Natural killer cell (primary cell): ENCODE measurements at regions not wholly inside any gene's neighbourhood (a gene's known extent, or its start where the extent isn't known, plus 50 kb on each side); places are given as distances from the start of the nearest gene placed in this dataset.

Experiments used
- ATAC-seq, 3 donors: fragments of 150-1000 bp in 2 of 3; fragments of 200-7000 bp in 1 of 3; cut with Tn5 transposase; 1 replicate in 1 of 3; 2 replicates in 2 of 3; pipeline ENCODE4 v1.10.0; 2021; ENCODE audit warnings: mild to moderate bottlenecking in 2 of 3, moderate library complexity in 2 of 3
- DNase-seq, 2 donors: peaks; one replicate each; pipeline versions ENCODE4 v3.0.0 to v3.0.0-alpha.2; 2013 to 2021; ENCODE audit warnings: mixed read lengths in 1 of 2
- H3K27ac ChIP-seq: one replicate; pipeline ENCODE4 v1.5.1; 2013; ENCODE audit warnings: mild to moderate bottlenecking, low read length
- H3K27me3 ChIP-seq: one replicate; pipeline ENCODE4 v1.6.1; 2013; ENCODE audit warnings: low read length; ENCODE audit not compliant: control insufficient read depth, insufficient read depth
- H3K36me3 ChIP-seq: one replicate; pipeline ENCODE4 v1.6.1; 2013; ENCODE audit warnings: low read length; ENCODE audit not compliant: control insufficient read depth, insufficient read depth
- H3K4me1 ChIP-seq: one replicate; pipeline ENCODE4 v1.6.1; 2013; ENCODE audit warnings: low read length; ENCODE audit not compliant: control insufficient read depth, insufficient read depth
- H3K4me3 ChIP-seq: one replicate; pipeline ENCODE4 v1.5.1; 2013; ENCODE audit warnings: low read length
- H3K9me3 ChIP-seq: one replicate; pipeline ENCODE4 v1.6.1; 2013; ENCODE audit warnings: low read length; ENCODE audit not compliant: control insufficient read depth, insufficient read depth
- H3K27ac Mint-ChIP-seq, 2 donors: one replicate each; pipeline ENCODE4 v1.8.0; 2022; ENCODE audit warnings: mild to moderate bottlenecking in 2 of 2, mixed read lengths in 2 of 2, moderate library complexity in 1 of 2
- H3K27me3 Mint-ChIP-seq, 2 donors: one replicate each; pipeline ENCODE4 v1.8.0; 2022; ENCODE audit warnings: low read depth in 2 of 2, mixed read lengths in 2 of 2
- H3K36me3 Mint-ChIP-seq: one replicate; pipeline ENCODE4 v1.8.0; 2022; ENCODE audit warnings: mixed read lengths
- H3K4me1 Mint-ChIP-seq, 2 donors: one replicate each; pipeline ENCODE4 v1.8.0; 2022; ENCODE audit warnings: mixed read lengths in 2 of 2
- H3K4me3 Mint-ChIP-seq: one replicate; pipeline ENCODE4 v1.8.0; 2022; ENCODE audit warnings: mild to moderate bottlenecking, moderate library complexity, mixed read lengths
- H3K9me3 Mint-ChIP-seq, 2 donors: one replicate each; pipeline ENCODE4 v1.8.0; 2022; ENCODE audit warnings: mixed read lengths in 2 of 2
- WGBS: methylation state at CpG from one replicate; pipeline ENCODE4 v1.1.7; 2013; ENCODE audit warnings: missing lambda C conversion rate; ENCODE audit not compliant: insufficient coverage; 5-methylcytosine and 5-hydroxymethylcytosine counted together
- intact Hi-C: fragments of 100-400 bp; cut with micrococcal nuclease; formaldehyde crosslinking; loops from one replicate; pipeline ENCODE4 v1.14.2; 2022
- TF ChIP-seq, protein P1 (sequence below): fragments of 200-600 bp; IDR thresholded peaks from one replicate; pipeline ENCODE4 v1.8.0; 2022; ENCODE audit warnings: antibody characterized with exemption

DNA sequence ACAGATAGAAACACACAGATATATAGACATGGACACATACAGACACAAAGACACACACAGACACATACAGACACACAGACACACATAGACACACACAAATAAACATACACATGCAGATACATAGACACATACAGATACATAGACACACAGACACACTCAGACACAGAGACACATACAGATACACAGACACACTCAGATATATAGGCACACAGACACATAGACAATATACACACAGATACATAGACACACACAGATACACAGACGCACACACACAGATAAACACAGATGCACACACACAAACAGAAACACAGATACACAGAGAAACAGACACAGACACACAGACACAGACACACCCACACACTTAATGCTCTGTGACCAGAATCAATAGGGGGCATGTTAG is 156.8 kb downstream of the IRX2 start:
- Mint-ChIP-seq H3K9me3 (peaks cover 3% of the 10 kb centered on the region in 2 donors), H3K4me3 (no peak overlapping the region), H3K4me1 (no peaks in the 10 kb centered on the region)

DNA sequence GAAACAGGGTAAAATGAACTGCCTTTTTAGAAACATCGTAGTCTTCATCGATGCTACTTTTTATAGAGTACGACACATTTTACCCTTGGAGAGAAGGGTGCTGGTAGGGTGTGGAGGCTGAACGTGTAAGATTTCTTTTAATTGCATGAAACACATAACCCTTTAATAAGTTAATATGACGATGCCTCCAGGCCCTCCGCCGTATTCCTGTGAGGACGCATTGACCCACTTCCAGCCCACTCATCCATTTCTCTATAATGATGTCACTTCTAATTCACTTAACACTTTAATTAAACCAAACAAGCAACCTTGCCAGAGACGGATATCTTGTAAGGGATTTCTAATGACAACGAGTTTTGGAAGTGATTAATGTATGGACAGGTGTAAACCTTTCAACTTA is 158.7 kb downstream of the IRX2 start:
- DNase-seq (no peak), ATAC-seq (no peak)
- Histone ChIP-seq H3K9me3 (no peaks in the 10 kb centered on the region), H3K36me3 (no peaks in the 10 kb centered on the region), H3K4me1 (no peaks in the 10 kb centered on the region), H3K27me3 (no peaks in the 10 kb centered on the region), H3K27ac (no peak overlapping the region), H3K4me3 (no peak overlapping the region)
- Mint-ChIP-seq H3K27me3 (peaks cover 0 to 3% of the 10 kb centered on the region in 2 donors), H3K4me3 (no peak overlapping the region), H3K9me3 (peaks cover 3 to 5% of the 10 kb centered on the region in 2 donors), H3K4me1 (no peaks in the 10 kb centered on the region), H3K36me3 (no peaks in the 10 kb centered on the region), H3K27ac (no peak overlapping the region)
- intact Hi-C loops, result no loop called here
- TF ChIP-seq, protein P1, sequence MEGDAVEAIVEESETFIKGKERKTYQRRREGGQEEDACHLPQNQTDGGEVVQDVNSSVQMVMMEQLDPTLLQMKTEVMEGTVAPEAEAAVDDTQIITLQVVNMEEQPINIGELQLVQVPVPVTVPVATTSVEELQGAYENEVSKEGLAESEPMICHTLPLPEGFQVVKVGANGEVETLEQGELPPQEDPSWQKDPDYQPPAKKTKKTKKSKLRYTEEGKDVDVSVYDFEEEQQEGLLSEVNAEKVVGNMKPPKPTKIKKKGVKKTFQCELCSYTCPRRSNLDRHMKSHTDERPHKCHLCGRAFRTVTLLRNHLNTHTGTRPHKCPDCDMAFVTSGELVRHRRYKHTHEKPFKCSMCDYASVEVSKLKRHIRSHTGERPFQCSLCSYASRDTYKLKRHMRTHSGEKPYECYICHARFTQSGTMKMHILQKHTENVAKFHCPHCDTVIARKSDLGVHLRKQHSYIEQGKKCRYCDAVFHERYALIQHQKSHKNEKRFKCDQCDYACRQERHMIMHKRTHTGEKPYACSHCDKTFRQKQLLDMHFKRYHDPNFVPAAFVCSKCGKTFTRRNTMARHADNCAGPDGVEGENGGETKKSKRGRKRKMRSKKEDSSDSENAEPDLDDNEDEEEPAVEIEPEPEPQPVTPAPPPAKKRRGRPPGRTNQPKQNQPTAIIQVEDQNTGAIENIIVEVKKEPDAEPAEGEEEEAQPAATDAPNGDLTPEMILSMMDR, result no peak
- WGBS, result 99% methylated on average over 7 of the region's 10 CpGs

More for the DNA sequence above, 156.8 kb downstream of the IRX2 start:
- H3K36me3 ChIP-seq, result no peaks in the 10 kb centered on the region
- Mint-ChIP-seq H3K27me3 (peaks cover 0 to 3% of the 10 kb centered on the region in 2 donors), H3K27ac (no peak overlapping the region), H3K36me3 (no peaks in the 10 kb centered on the region)
- H3K9me3 ChIP-seq, result no peaks in the 10 kb centered on the region
- H3K27me3 ChIP-seq, result no peaks in the 10 kb centered on the region
- no peak overlapping the region for H3K27ac ChIP-seq
- ATAC-seq, result no peak
- 83% methylated on average over 1 of the region's 1 CpG for WGBS
- TF ChIP-seq, protein P1, result no peak
- H3K4me3 ChIP-seq, result no peak overlapping the region
- H3K4me1 ChIP-seq, result no peaks in the 10 kb centered on the region
- intact Hi-C loops, result no loop called here
- no peak for DNase-seq

DNA sequence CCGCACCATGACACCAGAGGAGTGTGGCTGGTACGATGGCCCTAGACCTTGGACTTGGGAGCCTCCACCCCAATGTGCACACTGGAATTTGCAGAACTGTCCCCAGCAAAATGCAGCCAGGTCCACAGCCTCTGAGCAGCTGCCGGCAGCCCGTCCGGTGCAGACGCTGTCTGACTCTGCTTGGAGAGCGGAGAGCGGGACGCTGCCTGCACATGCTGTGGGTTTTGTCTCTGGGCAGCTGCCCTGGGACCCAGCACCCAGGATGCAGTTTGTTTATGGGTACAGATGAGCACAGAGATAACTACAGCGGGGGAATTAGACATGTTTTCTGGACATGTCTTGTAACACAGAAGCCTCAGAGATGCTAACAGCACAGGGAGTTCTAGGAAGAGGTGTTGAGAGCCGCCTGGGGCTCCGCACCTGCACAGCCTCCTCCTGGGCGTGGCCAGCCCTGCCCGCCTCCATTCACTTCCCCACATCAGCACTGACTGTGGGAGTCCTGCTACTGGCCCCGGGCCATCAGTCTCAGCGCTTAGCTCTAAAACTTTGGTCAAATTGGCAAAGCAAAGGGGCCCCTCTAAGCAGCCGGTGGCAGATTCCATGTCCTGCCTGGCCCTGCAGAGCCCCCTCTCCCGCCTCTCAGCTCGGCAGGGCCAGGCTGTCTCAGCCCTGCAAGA is 159.6 kb downstream of the IRX2 start:
- Histone ChIP-seq H3K4me1 (no peaks in the 10 kb centered on the region), H3K36me3 (no peaks in the 10 kb centered on the region), H3K9me3 (peaks cover 6% of the 10 kb centered on the region), H3K4me3 (no peak overlapping the region), H3K27me3 (no peaks in the 10 kb centered on the region), H3K27ac (no peak overlapping the region)
- no peak overlapping the region for H3K27ac Mint-ChIP-seq
- no peaks in the 10 kb centered on the region for H3K4me1 Mint-ChIP-seq
- peaks cover 3 to 5% of the 10 kb centered on the region in 2 donors for H3K9me3 Mint-ChIP-seq
- no peaks in the 10 kb centered on the region for H3K36me3 Mint-ChIP-seq
- DNase-seq, result no peak
- 76% methylated on average over 19 of the region's 19 CpGs for WGBS
- H3K4me3 Mint-ChIP-seq, result no peak overlapping the region
- TF ChIP-seq, protein P1, result no peak
- no peak for ATAC-seq
- peaks cover 0 to 3% of the 10 kb centered on the region in 2 donors for H3K27me3 Mint-ChIP-seq
- intact Hi-C loops, result no loop called here
